ENCODE measurements at regions not wholly inside any gene's neighbourhood (a gene's known extent, or its start where the extent isn't known, plus 50 kb on each side); places are given as distances from the start of the nearest gene placed in this dataset.
"Not testable (repeated sequence)": the region's sequence is repeated elsewhere in the genome, so short reads cannot be mapped to it uniquely, and the experiment has no call there.

- Histone ChIP-seq H3K4me3 (no peak overlapping the region), H3K27ac (no peak overlapping the region)
These were observed 67.7 kb downstream of the SMIM20 start for GRCh38 chr4:25981749-25982148.

GRCh38 chr4:25982962-25983361 lies 68.9 kb downstream of the SMIM20 start:
- peak overlapping the region in 1 of 21 experiments; percentile 14 for H3K27ac ChIP-seq
- H3K4me3 ChIP-seq: no peak overlapping the region

- no peak overlapping the region for H3K27ac ChIP-seq
- no peak overlapping the region for H3K4me3 ChIP-seq
These were observed 70.2 kb downstream of the SMIM20 start for GRCh38 chr4:25984266-25984665.

GRCh38 chr4:25984796-25985195 lies 70.8 kb downstream of the SMIM20 start:
- Histone ChIP-seq H3K4me3 (no peak overlapping the region), H3K27ac (peak overlapping the region in 1 of 21 experiments; percentile 46)

GRCh38 chr4:25986807-25987206 lies 72.8 kb downstream of the SMIM20 start:
- no peak overlapping the region for H3K27ac ChIP-seq
- no peak overlapping the region for H3K4me3 ChIP-seq

- H3K27ac ChIP-seq: peak overlapping the region in 1 of 21 experiments; percentile 25
- no peak overlapping the region for H3K4me3 ChIP-seq
These were observed 77.3 kb downstream of the SMIM20 start for GRCh38 chr4:25991340-25991739.

GRCh38 chr4:25993395-25994185 lies 79.6 kb downstream of the SMIM20 start:
- Histone ChIP-seq H3K27ac (peak overlapping the region in 3 of 21 experiments; percentile 16 to 54 (median 46)), H3K4me3 (no peak overlapping the region)

GRCh38 chr4:25994577-25994976 lies 80.6 kb downstream of the SMIM20 start:
- H3K4me3 ChIP-seq: not testable (repeated sequence)
- peak overlapping the region in 2 of 21 experiments; percentile 1 to 38 for H3K27ac ChIP-seq

GRCh38 chr4:26000274-26000950 lies 86.4 kb downstream of the SMIM20 start:
- Histone ChIP-seq H3K4me3 (no peak overlapping the region), H3K27ac (peak overlapping the region in 2 of 21 experiments; percentile 18 to 62)

GRCh38 chr4:26001413-26001812 lies 87.4 kb downstream of the SMIM20 start:
- Histone ChIP-seq H3K27ac (no peak overlapping the region), H3K4me3 (no peak overlapping the region)

GRCh38 chr4:26001816-26002215 lies 87.8 kb downstream of the SMIM20 start:
- no peak overlapping the region for H3K4me3 ChIP-seq
- H3K27ac ChIP-seq: no peak overlapping the region

GRCh38 chr4:26003056-26003455 lies 89.0 kb downstream of the SMIM20 start:
- Histone ChIP-seq H3K4me3 (no peak overlapping the region), H3K27ac (no peak overlapping the region)

- no peak overlapping the region for H3K4me3 ChIP-seq
- H3K27ac ChIP-seq: no peak overlapping the region
These were observed 90.3 kb downstream of the SMIM20 start for GRCh38 chr4:26004290-26004689.

- Histone ChIP-seq H3K27ac (no peak overlapping the region), H3K4me3 (no peak overlapping the region)
These were observed 91.7 kb downstream of the SMIM20 start for GRCh38 chr4:26005764-26006163.

- Histone ChIP-seq H3K27ac (no peak overlapping the region), H3K4me3 (no peak overlapping the region)
These were observed 94.7 kb downstream of the SMIM20 start for GRCh38 chr4:26008737-26009136.

- Histone ChIP-seq H3K4me3 (no peak overlapping the region), H3K27ac (no peak overlapping the region)
These were observed 95.5 kb downstream of the SMIM20 start for GRCh38 chr4:26009502-26009901.

- Histone ChIP-seq H3K27ac (no peak overlapping the region), H3K4me3 (no peak overlapping the region)
These were observed 96.3 kb downstream of the SMIM20 start for GRCh38 chr4:26010304-26010703.

GRCh38 chr4:26013629-26014028 lies 99.6 kb downstream of the SMIM20 start:
- Histone ChIP-seq H3K27ac (peak overlapping the region in 1 of 21 experiments; percentile 68), H3K4me3 (no peak overlapping the region)

- Histone ChIP-seq H3K27ac (peak overlapping the region in 10 of 21 experiments; percentile 2 to 73 (median 48)), H3K4me3 (no peak overlapping the region)
These were observed 101.2 kb downstream of the SMIM20 start for GRCh38 chr4:26015133-26015651.

- no peak overlapping the region for H3K4me3 ChIP-seq
- peak overlapping the region in 10 of 21 experiments; percentile 12 to 71 (median 40) for H3K27ac ChIP-seq
These were observed 101.9 kb downstream of the SMIM20 start for GRCh38 chr4:26015906-26016305.

GRCh38 chr4:26017531-26017930 lies 103.5 kb downstream of the SMIM20 start:
- no peak overlapping the region for H3K27ac ChIP-seq
- H3K4me3 ChIP-seq: no peak overlapping the region

All from skin epidermis (tissue), 12 donors.